ENCODE measurements at regions not wholly inside any gene's neighbourhood (a gene's known extent, or its start where the extent isn't known, plus 50 kb on each side); places are given as distances from the start of the nearest gene placed in this dataset.

DNA sequence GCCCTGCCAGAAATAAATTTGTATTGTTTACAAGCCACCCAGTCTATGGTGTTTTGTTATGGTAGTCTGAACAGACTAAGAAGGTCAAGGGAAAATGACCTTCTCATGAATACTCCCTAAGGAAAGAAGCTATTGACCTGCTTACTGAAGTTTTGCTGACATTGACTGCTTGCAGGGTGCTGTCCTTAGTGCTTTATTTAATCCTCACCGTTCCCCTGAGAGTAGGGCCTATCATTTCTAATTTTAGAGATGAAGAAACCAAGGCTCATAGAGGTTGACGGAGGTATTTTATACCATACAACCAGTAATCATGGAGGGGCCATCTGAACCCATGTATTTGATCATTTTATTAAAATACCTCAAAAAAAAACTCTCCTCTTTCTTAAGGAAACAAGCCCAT lies 66.7 kb upstream of the INCENP start:
- no peak for TF ChIP-seq POLR2A (IDR thresholded peaks at IDR 0.05)
- TF ChIP-seq, protein P1, sequence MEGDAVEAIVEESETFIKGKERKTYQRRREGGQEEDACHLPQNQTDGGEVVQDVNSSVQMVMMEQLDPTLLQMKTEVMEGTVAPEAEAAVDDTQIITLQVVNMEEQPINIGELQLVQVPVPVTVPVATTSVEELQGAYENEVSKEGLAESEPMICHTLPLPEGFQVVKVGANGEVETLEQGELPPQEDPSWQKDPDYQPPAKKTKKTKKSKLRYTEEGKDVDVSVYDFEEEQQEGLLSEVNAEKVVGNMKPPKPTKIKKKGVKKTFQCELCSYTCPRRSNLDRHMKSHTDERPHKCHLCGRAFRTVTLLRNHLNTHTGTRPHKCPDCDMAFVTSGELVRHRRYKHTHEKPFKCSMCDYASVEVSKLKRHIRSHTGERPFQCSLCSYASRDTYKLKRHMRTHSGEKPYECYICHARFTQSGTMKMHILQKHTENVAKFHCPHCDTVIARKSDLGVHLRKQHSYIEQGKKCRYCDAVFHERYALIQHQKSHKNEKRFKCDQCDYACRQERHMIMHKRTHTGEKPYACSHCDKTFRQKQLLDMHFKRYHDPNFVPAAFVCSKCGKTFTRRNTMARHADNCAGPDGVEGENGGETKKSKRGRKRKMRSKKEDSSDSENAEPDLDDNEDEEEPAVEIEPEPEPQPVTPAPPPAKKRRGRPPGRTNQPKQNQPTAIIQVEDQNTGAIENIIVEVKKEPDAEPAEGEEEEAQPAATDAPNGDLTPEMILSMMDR (IDR thresholded peaks at IDR 0.05) = no peak
